ENCODE measurements at regions not wholly inside any gene's neighbourhood (a gene's known extent, or its start where the extent isn't known, plus 50 kb on each side); places are given as distances from the start of the nearest gene placed in this dataset.
A peak's percentile ranks its signal among the peaks of the same experiment; 100 is the strongest.

DNA sequence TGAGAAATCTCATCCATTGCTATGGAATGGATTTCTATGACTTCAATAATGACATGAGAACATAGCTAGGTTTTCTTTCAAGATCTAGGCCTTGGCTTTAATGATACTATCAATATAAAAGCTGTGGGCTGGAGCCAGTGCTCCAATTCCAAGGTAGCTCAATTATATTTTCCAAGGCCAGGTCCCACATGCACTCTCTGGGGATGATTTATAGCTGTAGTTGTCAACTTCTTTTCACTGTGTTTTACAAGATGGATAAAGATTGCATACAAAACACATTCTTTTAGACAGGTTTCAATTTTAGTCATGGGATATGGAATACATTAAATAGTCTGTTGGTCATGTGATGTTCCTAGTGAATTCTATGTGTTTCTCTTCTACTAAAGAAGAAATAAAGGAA is 156.7 kb downstream of the DCAF12L1 start:
- TF ChIP-seq, protein P1, sequence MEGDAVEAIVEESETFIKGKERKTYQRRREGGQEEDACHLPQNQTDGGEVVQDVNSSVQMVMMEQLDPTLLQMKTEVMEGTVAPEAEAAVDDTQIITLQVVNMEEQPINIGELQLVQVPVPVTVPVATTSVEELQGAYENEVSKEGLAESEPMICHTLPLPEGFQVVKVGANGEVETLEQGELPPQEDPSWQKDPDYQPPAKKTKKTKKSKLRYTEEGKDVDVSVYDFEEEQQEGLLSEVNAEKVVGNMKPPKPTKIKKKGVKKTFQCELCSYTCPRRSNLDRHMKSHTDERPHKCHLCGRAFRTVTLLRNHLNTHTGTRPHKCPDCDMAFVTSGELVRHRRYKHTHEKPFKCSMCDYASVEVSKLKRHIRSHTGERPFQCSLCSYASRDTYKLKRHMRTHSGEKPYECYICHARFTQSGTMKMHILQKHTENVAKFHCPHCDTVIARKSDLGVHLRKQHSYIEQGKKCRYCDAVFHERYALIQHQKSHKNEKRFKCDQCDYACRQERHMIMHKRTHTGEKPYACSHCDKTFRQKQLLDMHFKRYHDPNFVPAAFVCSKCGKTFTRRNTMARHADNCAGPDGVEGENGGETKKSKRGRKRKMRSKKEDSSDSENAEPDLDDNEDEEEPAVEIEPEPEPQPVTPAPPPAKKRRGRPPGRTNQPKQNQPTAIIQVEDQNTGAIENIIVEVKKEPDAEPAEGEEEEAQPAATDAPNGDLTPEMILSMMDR (conservative IDR thresholded peaks at IDR 0.05; ENCODE audit: low read depth, low read length), result no peak
- DNase-seq (ENCODE audit: low read depth), result no peak
- H3K4me3 ChIP-seq (ENCODE audit: low read depth, low read length), result no peak overlapping the region

DNA sequence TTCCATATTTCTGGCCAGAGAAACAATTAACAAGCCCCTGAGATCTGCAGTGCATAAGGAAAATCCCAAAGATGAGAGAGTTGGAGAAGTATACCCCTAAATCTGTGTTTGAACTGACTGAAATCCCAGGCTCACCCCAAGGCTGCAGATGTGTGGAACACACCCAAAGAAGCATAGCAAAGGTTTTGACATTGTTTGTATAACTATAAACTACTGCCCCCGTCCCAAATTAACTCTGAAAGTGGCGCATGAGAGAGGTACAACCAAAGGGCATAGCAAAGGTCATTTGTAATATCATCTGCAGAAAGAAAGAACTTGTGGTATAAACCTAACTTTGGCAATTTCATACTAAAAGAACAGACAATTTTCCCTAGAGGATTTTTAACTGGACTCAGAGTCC is 157.9 kb downstream of the DCAF12L1 start:
- DNase-seq (ENCODE audit: low read depth), result no peak
- no peak overlapping the region for H3K4me3 ChIP-seq (ENCODE audit: low read depth, low read length)
- TF ChIP-seq, protein P1 (conservative IDR thresholded peaks at IDR 0.05; ENCODE audit: low read depth, low read length), result no peak

DNA sequence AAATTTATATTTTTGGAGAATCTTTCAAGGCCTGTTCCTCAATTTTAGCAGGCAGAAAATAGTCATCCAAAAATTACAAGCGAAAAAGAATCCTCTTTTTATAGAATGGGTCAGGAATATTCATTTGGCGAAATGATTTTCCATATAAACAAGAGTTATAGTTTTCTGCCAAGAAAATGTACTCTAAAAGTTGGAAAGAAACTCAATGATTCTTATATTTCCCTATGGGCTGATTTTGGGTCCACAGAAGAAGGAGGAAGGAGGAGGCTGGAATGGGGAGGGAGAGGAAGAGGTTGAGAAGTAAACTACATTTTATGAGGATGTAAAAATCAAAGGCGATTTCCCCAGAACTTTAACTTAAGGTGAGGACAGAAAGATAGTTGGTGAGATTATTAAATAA is 159.3 kb downstream of the DCAF12L1 start:
- no peak for DNase-seq (ENCODE audit: low read depth)
- TF ChIP-seq, protein P1 (conservative IDR thresholded peaks at IDR 0.05; ENCODE audit: low read depth, low read length), result no peak
- no peak overlapping the region for H3K4me3 ChIP-seq (ENCODE audit: low read depth, low read length)

DNA sequence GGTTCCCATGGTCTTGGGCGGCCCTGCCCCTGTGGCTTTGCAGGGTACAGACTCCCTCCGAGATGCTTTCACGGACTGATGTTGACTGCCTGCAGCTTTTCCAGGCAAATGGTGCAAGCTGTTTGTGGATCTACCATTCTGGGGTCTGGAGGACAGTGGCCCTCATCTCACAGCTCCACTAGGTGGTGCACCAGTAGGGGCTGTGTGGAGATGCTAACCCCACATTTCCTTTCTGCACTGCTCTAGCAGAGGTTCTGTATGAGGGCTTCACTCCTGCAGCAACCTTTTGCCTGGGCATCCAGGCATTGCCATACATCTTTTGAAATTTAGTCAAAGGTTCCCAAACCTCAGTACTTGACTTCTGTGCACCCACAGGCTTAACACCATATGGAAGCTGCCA is 176.1 kb downstream of the DCAF12L1 start:
- no peak for DNase-seq (ENCODE audit: low read depth)
- no peak overlapping the region for H3K4me3 ChIP-seq (ENCODE audit: low read depth, low read length)
- TF ChIP-seq, protein P1 (conservative IDR thresholded peaks at IDR 0.05; ENCODE audit: low read depth, low read length), result peak; percentile 17

DNA sequence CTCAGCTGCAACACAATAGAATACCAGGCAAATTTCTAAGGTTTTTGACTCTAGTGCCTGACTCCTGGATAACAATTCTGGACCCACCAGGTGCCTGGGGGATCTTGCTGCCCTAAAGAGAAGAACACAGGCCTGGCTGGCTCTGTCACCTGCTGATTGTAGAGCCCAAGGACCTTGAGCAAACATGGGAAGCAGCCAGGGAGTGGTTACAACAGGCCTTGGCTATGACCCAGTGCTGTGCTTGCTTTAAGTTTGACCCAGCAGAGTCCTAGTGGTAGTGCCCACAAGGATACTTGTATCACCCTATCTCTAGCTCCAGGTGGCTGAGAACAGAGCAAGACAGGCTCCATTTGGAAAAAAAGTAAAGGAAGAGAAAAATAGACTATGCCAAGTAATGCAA is 176.8 kb upstream of the DCAF12L2 start:
- DNase-seq (ENCODE audit: low read depth), result no peak
- no peak overlapping the region for H3K4me3 ChIP-seq (ENCODE audit: low read depth, low read length)
- TF ChIP-seq, protein P1 (conservative IDR thresholded peaks at IDR 0.05; ENCODE audit: low read depth, low read length), result no peak

DNA sequence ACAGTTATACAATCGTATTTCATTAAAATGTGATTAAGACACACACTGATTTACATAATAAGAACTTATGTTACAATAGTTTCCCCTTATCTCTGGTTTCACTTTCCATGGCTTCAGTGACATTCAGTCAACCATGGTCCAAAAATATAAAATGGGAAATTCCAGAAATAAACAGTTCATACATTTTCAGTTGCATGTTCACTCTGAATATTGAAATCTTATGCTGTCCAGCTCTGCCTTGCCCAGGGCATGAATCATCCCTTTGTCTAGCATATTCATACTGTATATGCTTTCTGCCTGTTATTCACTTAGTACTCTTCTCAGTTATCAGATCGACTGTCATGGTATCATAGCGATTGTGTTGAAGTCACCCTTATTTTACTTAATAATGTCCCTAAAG is 173.8 kb upstream of the DCAF12L2 start:
- TF ChIP-seq, protein P1 (conservative IDR thresholded peaks at IDR 0.05; ENCODE audit: low read depth, low read length), result no peak
- DNase-seq (ENCODE audit: low read depth), result no peak
- no peak overlapping the region for H3K4me3 ChIP-seq (ENCODE audit: low read depth, low read length)

DNA sequence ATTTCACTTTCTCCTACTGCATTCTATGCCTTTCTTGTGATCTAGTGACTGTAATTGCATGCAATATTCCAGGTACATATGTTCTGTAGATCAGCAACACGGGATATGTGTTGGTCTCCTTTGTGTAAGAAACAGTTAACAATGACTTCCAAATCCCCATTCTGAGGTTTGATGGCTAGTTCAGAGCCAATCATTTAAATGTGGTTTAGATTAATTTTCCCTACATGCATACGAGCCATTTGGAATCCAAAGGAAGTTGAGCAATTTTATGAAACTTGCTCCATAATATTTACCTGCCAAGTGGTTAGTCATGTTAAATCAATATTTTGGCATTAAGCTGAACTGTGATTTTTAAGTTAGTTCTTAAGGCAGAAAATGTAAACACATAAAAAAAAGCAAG is 172.8 kb upstream of the DCAF12L2 start:
- H3K4me3 ChIP-seq (ENCODE audit: low read depth, low read length), result no peak overlapping the region
- TF ChIP-seq, protein P1 (conservative IDR thresholded peaks at IDR 0.05; ENCODE audit: low read depth, low read length), result no peak
- no peak for DNase-seq (ENCODE audit: low read depth)

Measured in epithelial cell of proximal tubule (primary cell).